LoVo (cell line): ENCODE measurements at regions not wholly inside any gene's neighbourhood (a gene's known extent, or its start where the extent isn't known, plus 50 kb on each side); places are given as distances from the start of the nearest gene placed in this dataset.

Experiments
- DNase-seq: peaks from one replicate; pipeline ENCODE4 v3.0.0-alpha.2; 2016; ENCODE audit warnings: low spot score

DNA sequence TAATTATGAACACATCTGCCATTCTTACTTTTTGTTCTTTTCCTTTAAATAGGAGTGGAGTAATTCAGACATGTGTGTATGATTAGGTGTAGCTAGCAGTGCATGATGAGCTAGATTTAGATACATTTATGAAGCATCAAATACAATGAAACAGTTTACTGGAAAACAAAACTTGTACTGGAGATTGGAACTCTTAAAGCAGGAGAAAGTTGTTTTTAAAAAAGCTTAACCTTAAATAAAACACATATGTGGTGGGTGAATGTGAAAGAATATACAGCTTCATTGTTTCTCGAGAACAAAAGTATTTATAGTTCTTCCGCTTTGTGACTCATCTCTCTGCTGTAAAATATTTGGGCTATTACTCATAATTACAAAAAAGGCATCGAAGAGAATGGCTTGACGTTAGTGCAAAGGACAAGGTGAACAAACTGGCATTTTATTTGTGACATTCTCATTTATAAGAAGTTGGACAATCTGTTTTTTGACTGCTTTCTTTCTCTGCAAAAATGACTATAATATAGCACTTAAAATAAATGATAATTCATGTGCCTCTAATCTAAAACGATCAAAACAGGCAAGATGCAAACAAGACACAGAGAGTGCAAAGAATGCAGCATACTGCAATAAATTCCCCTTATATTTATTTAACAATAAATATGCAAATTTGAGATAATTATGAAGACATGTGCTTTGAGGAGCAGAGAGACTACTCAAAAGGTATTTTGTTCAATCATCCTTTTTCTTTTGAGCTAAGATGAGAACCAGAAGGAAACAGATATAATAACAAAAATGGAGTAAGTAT lies 478.8 kb downstream of the CETN3 start:
- peak; percentile 59 for DNase-seq

DNA sequence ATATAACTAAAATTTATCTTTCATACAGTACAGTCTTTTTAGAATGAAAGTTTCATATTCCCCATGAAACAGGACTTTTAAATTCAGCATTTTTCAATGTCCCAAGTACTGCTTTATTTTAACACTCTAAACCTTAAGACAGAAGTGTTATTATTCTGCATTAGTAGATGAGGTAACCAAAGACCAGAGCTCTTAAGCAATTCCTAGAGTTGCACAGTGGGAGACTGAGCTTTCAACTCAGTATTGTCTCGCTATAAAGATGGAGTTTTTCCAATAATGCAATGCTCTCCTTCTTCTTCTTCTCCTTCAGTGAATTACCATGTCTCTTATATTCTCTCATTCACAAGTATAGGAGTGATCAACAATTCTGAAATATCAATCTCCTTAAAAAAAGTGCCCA lies 479.7 kb downstream of the CETN3 start:
- no peak for DNase-seq

DNA sequence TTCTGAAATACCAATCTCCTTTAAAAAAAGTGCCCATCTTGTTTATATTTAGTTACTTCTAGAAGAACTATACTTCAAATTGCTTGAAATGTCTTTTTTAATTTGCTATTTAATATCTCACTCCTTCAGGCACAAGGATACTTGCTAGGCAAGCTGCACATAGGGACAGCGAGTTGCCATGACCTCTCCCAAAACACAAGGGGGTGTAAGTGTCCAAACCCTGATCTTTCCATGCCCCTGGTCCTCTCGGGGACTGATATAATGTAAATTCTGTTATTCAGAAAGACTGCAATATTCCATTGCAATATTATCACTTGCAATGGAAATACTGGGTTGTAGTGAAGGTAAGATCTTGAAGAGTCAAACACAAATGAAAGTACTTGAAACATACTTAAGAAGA lies 480.4 kb downstream of the CETN3 start:
- DNase-seq, result no peak

DNA sequence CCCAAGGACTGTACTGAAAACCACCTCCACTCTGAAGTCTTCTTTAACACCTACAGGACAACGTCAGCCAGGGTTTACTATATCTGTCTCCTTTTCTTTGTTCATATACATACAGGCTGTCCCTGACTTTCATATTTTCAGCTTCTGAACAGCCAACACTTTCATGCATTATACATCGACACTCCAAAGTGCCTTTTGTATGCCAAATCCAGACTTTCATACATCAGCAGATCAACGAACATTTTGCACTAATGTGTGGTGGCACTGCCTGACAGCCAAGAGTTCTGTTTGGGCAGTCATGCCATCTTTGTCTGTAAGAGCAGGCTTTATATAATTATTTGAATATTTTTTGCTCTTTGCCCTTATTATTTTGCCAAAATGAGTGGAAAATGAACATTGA lies 487.4 kb downstream of the CETN3 start:
- DNase-seq, result no peak

DNA sequence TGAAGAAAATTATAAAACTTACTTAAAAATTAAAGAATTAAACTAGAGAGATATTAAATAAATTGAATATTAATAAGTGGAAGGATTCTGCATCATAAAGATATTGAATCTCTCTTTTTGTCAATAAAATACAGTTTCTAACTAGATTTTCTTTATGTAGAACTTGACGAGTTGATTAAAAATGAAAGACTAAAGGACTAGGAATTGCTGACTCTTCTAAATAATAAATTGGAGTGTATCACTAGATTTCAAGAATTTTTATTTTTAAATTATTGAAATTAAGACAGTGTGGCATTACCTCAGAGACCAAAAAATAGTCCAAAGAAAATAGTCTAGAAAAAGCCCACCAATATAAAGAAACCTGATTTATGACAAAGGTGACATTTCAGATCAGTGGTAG lies 492.4 kb downstream of the CETN3 start:
- no peak for DNase-seq

DNA sequence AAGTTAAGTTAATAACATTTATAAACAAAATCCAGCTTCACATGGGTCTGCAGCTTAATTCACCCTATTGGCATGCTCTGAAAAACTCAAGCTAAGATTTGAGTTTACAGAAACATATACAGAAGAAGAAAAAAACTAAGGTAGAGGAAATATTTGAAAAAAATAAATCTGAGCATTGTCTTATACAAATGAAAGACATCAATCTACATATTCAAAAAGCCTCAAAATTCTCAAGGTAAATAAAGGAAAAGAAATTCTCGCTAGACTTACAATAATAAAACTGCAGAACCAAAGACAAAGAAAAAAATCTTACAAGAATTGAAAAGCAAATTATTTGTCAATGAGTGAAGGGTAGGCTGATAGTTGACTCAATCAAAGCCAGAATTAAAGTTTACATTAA lies 493.4 kb downstream of the CETN3 start:
- no peak for DNase-seq

DNA sequence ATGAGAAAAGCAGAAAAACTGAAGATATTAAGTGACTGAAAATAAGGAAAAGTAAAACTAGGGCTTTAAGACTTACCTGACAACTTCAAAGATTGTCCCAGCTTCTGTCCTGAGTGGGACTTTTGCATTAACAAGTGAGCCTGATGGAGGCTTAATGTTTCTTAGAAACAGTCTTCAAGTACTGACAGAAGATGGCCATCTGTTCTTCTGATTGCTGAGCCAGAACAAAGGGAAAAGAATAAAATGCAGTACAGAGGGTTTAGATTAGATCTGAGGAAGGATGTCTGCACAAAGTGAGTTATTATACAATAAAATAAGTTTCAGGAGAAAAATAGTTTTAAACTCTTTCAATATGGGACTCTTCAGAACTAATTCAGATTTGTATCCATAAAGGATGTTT lies 500.7 kb downstream of the CETN3 start:
- DNase-seq, result no peak

DNA sequence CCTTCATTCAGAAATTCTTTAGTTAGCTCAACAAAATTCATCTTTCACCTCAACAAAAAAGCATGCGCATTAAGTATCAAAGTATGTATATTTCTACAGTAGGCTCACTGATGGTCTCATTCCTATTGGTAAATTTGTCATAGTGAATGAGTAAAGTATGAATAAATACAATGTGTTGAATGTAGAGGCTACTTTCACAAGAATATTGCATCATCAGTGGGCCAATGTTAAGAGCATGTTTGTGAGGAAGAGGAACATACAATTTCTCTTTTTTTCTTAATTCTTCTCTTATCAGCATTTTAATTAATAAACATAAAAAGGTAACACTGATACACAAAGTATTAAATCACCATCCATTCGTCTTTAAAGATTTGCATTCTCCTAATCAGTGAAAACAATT lies 505.1 kb downstream of the CETN3 start:
- no peak for DNase-seq

DNA sequence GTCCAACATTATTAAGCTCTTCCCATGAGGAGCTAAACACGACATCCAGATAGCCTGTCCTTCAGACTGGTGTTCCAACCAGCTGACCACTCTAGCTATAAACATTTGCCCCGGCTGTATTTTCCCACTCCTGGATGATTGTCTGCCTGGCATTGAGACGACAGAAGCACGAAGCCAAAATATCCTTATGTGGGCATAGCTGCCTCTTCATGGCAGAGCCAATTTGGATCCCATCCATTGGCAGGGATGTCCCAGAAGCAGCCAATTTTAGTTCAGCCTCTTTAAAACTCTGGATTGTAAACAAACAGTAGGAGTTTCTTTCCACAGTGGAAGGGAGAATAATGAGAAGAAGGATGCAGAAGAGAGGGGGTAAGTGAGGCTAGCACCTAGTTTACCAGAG lies 507.6 kb downstream of the CETN3 start:
- no peak for DNase-seq

DNA sequence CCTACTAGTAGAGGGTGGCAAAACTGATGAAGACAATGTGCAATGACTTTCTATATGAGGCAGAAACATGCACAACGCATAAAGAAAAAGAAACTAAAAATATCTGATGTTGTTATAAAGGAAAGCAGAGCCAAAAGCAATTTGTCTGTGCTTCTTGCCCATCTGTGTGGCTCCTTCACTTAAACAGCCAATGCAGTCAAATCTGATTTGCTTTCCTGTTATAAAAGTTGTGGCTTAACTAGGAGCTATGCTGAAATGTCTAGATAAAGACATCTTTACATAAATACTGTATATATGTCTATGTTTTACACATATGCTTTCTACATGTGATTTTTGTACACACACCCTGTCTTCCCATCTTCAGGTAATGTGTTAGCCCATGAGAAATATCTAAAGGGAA lies 508.2 kb downstream of the CETN3 start:
- DNase-seq, result no peak

DNA sequence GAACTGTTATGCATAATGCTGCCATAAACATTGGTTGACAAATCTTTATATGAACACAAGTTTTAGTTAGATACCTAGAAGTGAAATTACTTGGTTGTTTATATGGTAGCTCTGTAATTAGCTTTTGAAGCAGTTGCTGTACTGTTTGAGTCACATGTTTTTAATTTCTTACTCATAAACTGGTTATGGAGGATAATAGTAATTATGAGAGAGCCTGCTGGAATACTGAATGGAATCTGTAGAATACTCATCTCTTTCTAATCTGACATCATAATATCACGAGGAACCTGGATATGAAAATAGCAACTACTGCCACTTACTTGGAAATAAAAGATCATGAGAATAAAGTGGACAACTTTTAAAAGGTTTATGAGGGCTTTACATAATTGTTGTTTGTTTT lies 509.2 kb downstream of the CETN3 start:
- no peak for DNase-seq

DNA sequence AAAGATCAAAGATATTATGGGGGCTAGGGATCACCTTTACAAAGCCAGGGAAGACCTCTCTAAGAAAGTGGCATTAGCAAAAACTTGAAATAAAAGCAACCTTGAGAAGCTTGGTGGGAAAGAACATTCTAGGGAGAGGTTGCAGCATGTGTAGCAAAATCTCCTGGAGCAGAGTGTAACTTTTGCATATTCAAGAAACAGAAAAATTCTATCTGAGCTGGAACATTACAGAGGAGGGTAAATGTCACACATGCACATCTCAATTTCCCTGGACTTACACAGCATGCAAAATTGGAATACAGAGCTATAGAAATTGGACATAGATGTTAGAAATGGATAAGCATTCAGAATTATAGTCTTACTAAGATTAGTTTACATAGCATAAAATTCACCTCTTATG lies 510.0 kb downstream of the CETN3 start:
- no peak for DNase-seq

DNA sequence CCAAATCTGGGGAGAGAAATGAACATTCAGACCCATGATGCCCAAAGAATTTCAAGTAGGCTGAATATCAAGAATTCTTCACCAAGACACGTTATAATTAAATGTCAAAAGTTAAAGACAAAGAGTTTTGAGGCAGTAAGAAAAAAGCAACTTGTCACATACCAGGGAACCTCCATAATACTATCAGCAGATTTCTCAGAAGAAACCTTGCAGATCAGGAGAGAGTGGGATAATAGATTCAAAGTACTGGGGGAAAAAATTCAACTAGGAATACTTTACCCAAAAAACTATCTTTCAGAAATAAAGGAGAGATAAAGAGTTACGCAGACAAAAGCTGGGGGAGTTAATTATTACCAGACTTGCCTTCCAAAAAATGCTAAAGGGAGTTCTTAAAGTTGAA lies 516.0 kb downstream of the CETN3 start:
- no peak for DNase-seq

DNA sequence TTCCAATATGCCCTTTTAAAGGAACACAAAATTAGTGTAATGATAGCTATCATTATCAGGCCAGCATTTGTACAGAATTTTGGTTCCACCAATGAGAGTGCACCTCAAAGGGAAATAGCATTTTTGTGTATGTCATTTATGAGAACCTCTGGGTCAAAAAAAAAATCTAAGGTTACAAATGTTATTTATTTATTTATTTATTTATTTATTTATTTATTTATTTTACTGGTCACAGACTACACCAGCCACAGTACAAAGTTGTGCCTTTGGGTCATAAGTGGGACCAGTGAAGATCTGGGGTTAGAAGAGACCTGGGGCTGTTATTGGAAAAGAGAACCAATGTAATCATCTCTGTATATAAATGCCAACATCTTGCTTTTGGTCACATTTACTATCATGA lies 523.9 kb downstream of the CETN3 start:
- no peak for DNase-seq

DNA sequence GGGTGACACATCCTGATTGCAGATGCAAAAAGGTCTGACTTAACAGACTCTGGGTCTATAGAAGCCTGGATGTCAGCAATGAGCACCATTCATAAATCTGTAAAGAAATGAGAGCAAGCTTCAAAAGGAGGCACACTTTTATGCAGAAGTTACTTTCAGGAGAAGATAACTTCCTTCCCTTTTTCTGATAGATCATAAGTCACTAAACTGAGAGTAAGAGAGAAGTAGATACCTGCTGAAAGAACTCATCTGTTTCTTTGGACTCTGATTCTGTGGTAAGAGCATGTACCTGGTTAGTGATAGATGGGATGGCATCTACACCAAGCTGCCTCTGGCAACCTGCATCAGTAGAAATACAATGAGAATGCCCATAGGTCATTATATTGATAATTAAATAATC lies 525.6 kb downstream of the CETN3 start:
- DNase-seq, result no peak

DNA sequence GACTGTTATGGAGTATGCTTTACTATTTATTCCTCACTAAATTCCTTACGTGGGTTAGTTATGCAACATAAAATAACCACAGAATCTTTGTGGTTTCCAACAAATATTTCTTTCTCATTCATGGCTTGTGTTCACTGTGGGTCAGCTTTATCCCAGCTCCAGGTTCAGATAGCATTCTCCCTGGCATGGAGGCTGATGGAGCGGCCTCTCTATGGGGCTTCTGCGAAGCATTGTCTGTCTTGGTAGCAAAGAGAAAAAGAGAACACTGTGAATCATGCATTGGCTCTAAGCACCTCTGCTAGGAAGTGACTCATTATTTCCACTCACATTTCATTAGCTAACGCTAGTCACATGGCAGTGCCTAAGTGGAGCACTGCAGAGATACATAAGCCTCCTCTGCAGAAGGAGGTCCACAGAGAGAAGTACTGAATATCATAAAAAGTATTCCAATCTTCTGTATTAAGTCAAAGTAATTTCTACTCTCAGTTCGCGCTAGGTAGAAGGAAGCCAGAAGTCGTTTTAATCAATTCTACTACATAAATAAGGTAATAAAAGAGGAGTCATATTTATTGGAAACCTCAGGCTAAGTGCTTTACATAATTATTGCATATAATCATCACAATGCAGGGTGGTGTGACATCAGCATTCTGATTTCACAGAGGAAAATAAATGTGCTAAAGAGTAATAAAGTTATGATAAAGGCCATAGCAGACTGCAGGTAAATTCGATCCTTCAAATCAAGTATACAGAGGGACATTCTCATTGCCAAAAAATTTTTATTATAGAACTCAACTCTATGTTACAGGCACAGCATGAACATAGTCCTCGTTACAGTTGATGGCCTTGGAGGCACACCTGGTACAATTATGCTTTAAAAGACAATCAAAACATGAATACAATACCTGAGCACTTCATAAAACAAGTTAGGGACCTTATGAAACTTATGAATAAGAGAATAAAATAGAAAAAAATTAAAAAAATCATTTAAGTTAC lies 531.1 kb downstream of the CETN3 start:
- DNase-seq, result peak; percentile 53

DNA sequence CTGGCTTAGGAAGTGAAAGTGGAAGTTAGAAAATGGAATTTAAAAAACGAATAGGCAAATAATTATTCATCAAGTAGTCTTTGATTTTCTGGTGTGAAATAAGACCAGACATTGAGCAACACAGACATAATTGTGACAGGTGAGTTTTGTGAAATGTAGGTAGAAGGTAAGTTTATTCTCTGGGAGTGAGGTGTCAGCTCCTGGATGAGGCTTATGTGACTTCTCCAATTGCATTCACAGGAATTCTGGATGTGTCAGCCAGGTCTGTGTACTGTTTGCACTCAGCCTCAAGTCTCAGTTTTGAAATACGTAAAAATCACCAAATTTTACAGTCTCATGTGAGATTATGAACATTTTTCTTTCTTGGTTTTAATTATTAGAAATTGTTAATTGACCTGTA lies 537.6 kb downstream of the CETN3 start:
- DNase-seq, result no peak

DNA sequence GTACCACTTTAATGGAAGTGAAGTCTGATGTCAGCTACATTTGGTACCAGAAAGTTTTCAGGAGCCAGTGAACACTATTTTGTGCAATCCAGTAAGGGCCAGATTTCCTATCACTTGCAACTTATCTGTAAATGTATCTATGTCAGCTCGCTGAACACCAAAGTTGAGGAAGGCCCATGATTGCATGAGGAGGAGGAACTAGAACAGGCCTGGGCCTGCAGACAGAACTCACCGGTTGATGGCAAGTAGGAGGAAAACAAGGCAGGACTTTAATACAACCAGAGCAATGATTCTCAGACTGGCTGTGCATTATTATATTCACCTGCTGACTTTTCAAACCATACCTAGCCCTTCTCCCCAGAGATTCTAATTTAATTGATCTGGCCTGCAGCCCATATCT lies 540.2 kb downstream of the CETN3 start:
- DNase-seq, result no peak

DNA sequence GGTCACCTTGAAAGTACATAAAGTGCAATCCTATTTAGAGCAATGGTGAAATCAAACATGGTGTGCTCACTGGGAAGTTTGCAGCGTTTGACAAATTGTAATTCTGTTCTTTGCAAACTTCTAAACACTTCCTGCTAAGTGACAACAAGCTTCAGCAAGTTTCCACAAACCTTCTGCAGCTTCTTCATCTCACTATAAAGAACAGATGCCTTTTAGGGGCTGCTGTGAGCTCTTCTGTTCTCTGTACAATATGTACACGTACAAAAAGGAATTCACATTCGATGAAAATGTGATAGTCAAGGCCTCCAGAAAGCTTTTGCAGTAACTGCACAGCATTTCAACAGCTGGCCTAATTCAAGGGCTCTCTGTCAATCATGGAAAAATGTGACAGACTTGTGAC lies 543.1 kb downstream of the CETN3 start:
- no peak for DNase-seq

DNA sequence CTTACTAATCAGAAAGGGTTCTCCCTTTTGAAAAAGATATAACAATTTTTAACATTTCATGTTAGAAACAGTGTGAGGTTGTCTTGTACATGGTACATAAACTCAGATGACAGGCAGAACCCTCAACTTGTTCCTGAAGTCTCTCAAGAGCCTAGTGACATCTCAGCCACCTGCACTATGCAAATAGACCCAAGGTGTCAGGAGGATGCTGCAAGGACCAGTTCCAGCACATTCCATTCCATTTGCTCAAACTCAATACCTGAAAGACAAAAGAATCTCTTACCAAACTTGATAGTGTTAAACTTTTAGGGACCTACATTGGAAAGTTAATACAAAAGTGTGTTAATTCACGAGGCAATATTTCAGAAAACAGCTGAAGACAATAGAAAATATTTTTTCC lies 544.6 kb downstream of the CETN3 start:
- no peak for DNase-seq

DNA sequence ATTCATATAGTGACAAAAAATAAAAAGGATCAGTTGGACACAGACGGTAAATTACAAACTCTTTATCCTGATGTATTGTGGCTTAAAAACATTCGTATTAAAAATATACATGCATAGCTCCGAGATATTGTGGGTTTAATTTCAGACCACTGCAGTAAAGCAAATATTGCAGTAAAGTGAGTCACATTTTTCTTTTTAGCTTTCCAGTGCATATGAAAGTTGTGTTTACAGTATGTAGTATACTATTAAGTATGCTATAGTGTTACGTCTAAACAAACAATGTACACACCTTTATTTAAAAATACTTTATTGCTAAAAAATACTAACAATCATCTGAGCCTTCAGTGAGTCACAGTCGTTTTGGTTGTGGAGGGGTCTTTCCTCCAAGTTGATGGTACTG lies 551.8 kb downstream of the CETN3 start:
- no peak for DNase-seq

DNA sequence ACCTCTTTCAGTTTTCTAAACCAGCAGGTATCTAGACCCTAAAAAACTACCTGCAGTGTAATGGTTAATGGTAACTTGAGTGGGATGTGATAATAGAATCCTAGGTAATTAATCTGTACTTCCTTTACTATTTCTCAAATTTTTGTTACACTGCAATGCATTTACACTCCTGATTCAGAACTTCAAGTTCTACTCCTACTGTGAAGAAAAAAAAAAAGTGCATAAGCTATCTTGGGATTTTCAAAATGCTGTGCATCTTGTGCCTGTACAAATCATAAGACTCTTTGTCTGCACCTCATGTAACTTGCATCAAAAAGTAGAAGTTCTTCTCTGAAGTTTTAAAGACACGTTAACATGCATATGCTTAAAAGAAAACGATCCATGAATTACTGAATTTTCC lies 554.1 kb downstream of the CETN3 start:
- no peak for DNase-seq

DNA sequence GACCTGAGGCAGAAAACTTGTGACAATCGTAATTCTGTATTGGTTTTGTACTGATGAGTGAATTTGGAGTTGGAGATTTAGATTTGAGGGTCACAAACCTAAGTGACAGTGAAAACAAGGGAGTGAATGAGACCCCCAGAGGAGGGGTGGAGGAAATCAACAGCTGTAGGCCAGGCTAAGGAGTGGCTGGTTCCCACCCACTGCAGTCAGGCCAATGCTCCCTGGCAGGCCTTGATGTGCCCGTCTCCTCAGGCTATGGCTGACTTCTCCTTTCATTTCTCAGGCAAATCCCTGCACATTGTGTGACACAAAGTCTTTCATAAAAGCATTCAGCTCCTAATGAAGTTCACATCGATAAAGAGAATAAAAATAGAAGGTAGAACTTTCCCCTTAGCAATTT lies 557.6 kb downstream of the CETN3 start:
- no peak for DNase-seq
